Right lobe of liver (tissue), 6 donors: ENCODE measurements at regions not wholly inside any gene's neighbourhood (a gene's known extent, or its start where the extent isn't known, plus 50 kb on each side); places are given as distances from the start of the nearest gene placed in this dataset.
"Not testable (repeated sequence)": the region's sequence is repeated elsewhere in the genome, so short reads cannot be mapped to it uniquely, and the experiment has no call there.

Source experiments
- ATAC-seq, 4 donors: fragments of 200-7000 bp; cut with Tn5 transposase; one replicate each; pipeline ENCODE4 v1.9.1; 2020; ENCODE audit warnings: mild to moderate bottlenecking in 4 of 4, moderate library complexity in 4 of 4
- DNase-seq, 3 donors: peaks; one replicate each; pipeline ENCODE4 v3.0.0-alpha.2; 2020
- H3K27ac ChIP-seq, 3 donors: fragments of 200-600 bp; one replicate each; pipeline ENCODE4 v1.8.0; 2022
- H3K27me3 ChIP-seq, 2 donors: fragments of 200-600 bp; one replicate each; pipeline ENCODE4 v1.8.0; 2022
- H3K36me3 ChIP-seq, 4 donors: fragments of 200-600 bp; sonication (generic) in 1 of 4; one replicate each; pipeline versions ENCODE4 v1.5.1 to v1.8.0; 2017 to 2022; ENCODE audit warnings: control low read depth in 1 of 4
- H3K4me1 ChIP-seq, 4 donors: fragments of 200-600 bp; sonication (generic) in 1 of 4; one replicate each; pipeline versions ENCODE4 v1.5.1 to v1.8.0; 2017 to 2022; ENCODE audit warnings: control low read depth in 1 of 4
- H3K4me3 ChIP-seq, 3 donors: fragments of 200-600 bp; one replicate each; pipeline ENCODE4 v1.8.0; 2022
- H3K9me3 ChIP-seq, 4 donors: fragments of 200-600 bp; sonication (generic) in 1 of 4; one replicate each; pipeline versions ENCODE4 v1.5.1 to v1.8.0; 2017 to 2022; ENCODE audit warnings: control low read depth in 1 of 4
- CTCF ChIP-seq, 4 donors: fragments of 200-600 bp in 3 of 4; fragments of 450-650 bp in 1 of 4; IDR thresholded peaks; one replicate each; pipeline versions ENCODE4 v1.5.1 to v1.8.0; 2016 to 2022; ENCODE audit warnings: antibody characterized with exemption in 4 of 4, mild to moderate bottlenecking in 2 of 4
- POLR2A ChIP-seq: fragments of 450-650 bp; IDR thresholded peaks from one replicate; pipeline ENCODE4 v1.6.1; 2017; ENCODE audit warnings: antibody characterized with exemption, mild to moderate bottlenecking
- WGBS: methylation state at CpG from one replicate; pipeline ENCODE4 v1.1.6; 2018; ENCODE audit warnings: low coverage, low lambda C conversion rate; ENCODE audit not compliant: insufficient coverage; ENCODE audit errors: missing lambda C conversion rate; 5-methylcytosine and 5-hydroxymethylcytosine counted together
- intact Hi-C, 2 donors: fragments of 100-400 bp; cut with DNase I; formaldehyde crosslinking; loops; one replicate each; pipeline versions ENCODE4 v1.11.2 to v1.14.1; 2022
- donor health status: DM: no; HTN: yes; CAD: no.
- donor health status: DM: no; HTN: no; CAD: no.
- donor health status: DM: no; HTN: no; CAD: no.
- donor health status: DM: no; HTN: yes; CAD: no.
- donor health status: DM: no; HTN: yes; CAD: no.

GRCh38 chr7:27010068-27010467, 85.7 kb downstream of the HOXA1 start:
- no peak for DNase-seq
- no peaks in the 10 kb centered on the region for H3K4me1 ChIP-seq
- H3K4me3 ChIP-seq: no peak overlapping the region
- intact Hi-C loops: no loop called here
- no peaks in the 10 kb centered on the region for H3K36me3 ChIP-seq
- H3K27me3 ChIP-seq: no peaks in the 10 kb centered on the region
- WGBS: 75% methylated on average over 3 of the region's 3 CpGs
- no peaks in the 10 kb centered on the region for H3K9me3 ChIP-seq
- H3K27ac ChIP-seq: no peak overlapping the region
- no peak for ATAC-seq
- no peak for TF ChIP-seq CTCF (IDR thresholded peaks at IDR 0.05)
- no peak for TF ChIP-seq POLR2A

GRCh38 chr7:27000496-27000895, 95.3 kb downstream of the HOXA1 start:
- 60% methylated on average over 5 of the region's 6 CpGs for WGBS

GRCh38 chr7:26998284-26998683, 97.5 kb downstream of the HOXA1 start:
- H3K27ac ChIP-seq, ATAC-seq, intact Hi-C loops, H3K9me3 ChIP-seq, H3K36me3 ChIP-seq, DNase-seq, H3K4me1 ChIP-seq, H3K27me3 ChIP-seq, H3K4me3 ChIP-seq: not testable (repeated sequence)
- 51% methylated on average over 3 of the region's 3 CpGs for WGBS

More at GRCh38 chr7:27000496-27000895, 95.3 kb downstream of the HOXA1 start:
- Histone ChIP-seq H3K4me1 (no peaks in the 10 kb centered on the region), H3K27ac (no peak overlapping the region), H3K27me3 (no peaks in the 10 kb centered on the region), H3K9me3 (no peaks in the 10 kb centered on the region), H3K36me3 (no peaks in the 10 kb centered on the region), H3K4me3 (no peak overlapping the region)
- intact Hi-C loops: no loop called here
- DNase-seq (no peak), ATAC-seq (no peak)
- TF ChIP-seq POLR2A: no peak
- TF ChIP-seq CTCF (IDR thresholded peaks at IDR 0.05): no peak

- Histone ChIP-seq H3K9me3 (no peaks in the 10 kb centered on the region), H3K27me3 (no peaks in the 10 kb centered on the region), H3K4me3 (no peak overlapping the region), H3K36me3 (no peaks in the 10 kb centered on the region), H3K27ac (no peak overlapping the region), H3K4me1 (no peaks in the 10 kb centered on the region)
- intact Hi-C loops: no loop called here
- ATAC-seq (no peak), DNase-seq (no peak)
- no peak for TF ChIP-seq CTCF (IDR thresholded peaks at IDR 0.05)
- no peak for TF ChIP-seq POLR2A
- 36% methylated on average over 1 of the region's 1 CpG for WGBS
Observed at GRCh38 chr7:26995666-26996065, 100.1 kb downstream of the HOXA1 start.

GRCh38 chr7:26993816-26994810, 101.7 kb downstream of the HOXA1 start:
- intact Hi-C loops: no loop called here
- no peak for ATAC-seq
- Histone ChIP-seq H3K4me3 (no peak overlapping the region), H3K27ac (no peak overlapping the region), H3K9me3 (no peaks in the 10 kb centered on the region), H3K4me1 (no peaks in the 10 kb centered on the region), H3K36me3 (no peaks in the 10 kb centered on the region), H3K27me3 (no peaks in the 10 kb centered on the region)
- DNase-seq: no peak
- WGBS: 52% methylated on average over 3 of the region's 3 CpGs
- TF ChIP-seq CTCF (IDR thresholded peaks at IDR 0.05) (no peak), POLR2A (no peak)
